ENCODE measurements at regions not wholly inside any gene's neighbourhood (a gene's known extent, or its start where the extent isn't known, plus 50 kb on each side); places are given as distances from the start of the nearest gene placed in this dataset.

GRCh38 chr5:29040404-29040803 is 2002.0 kb upstream of the CDH9 start:
- H3K9me3 ChIP-seq (ENCODE audit: low read depth, low read length), result no peaks in the 10 kb centered on the region
- no peaks in the 10 kb centered on the region for H3K4me1 ChIP-seq (ENCODE audit: insufficient read depth, low read length)
- no peaks in the 10 kb centered on the region for H3K79me2 ChIP-seq (ENCODE audit: insufficient read depth, low read length)
- no peak overlapping the region for H3K4me2 ChIP-seq (ENCODE audit: insufficient read depth, low read length)
- no peak for DNase-seq (ENCODE audit: insufficient read length, low spot score, missing footprints)
- H3K27me3 ChIP-seq (ENCODE audit: insufficient read depth, low read length), result no peaks in the 10 kb centered on the region
- H3K27ac ChIP-seq (ENCODE audit: low read depth, low read length), result no peak overlapping the region
- H3K4me3 ChIP-seq (ENCODE audit: insufficient read depth, low read length), result no peak overlapping the region
- no peak for TF ChIP-seq CTCF (IDR thresholded peaks at IDR 0.05; ENCODE audit: extremely low read depth, low read depth, low read length)
- H4K20me1 ChIP-seq (ENCODE audit: insufficient read depth, low read length), result no peaks in the 10 kb centered on the region
- no peak overlapping the region for H2AFZ ChIP-seq (ENCODE audit: low read length)
- H3K36me3 ChIP-seq (ENCODE audit: insufficient read depth, low read length), result no peaks in the 10 kb centered on the region

GRCh38 chr5:29039994-29040393 is 2001.6 kb upstream of the CDH9 start:
- no peak overlapping the region for H3K27ac ChIP-seq (ENCODE audit: low read depth, low read length)
- no peak for TF ChIP-seq CTCF (IDR thresholded peaks at IDR 0.05; ENCODE audit: extremely low read depth, low read depth, low read length)
- no peak overlapping the region for H2AFZ ChIP-seq (ENCODE audit: low read length)
- no peaks in the 10 kb centered on the region for H3K9me3 ChIP-seq (ENCODE audit: low read depth, low read length)
- no peak overlapping the region for H3K4me2 ChIP-seq (ENCODE audit: insufficient read depth, low read length)
- DNase-seq (ENCODE audit: insufficient read length, low spot score, missing footprints), result no peak
- H3K27me3 ChIP-seq (ENCODE audit: insufficient read depth, low read length), result no peaks in the 10 kb centered on the region
- no peaks in the 10 kb centered on the region for H3K79me2 ChIP-seq (ENCODE audit: insufficient read depth, low read length)
- H4K20me1 ChIP-seq (ENCODE audit: insufficient read depth, low read length), result no peaks in the 10 kb centered on the region
- H3K4me1 ChIP-seq (ENCODE audit: insufficient read depth, low read length), result no peaks in the 10 kb centered on the region
- no peaks in the 10 kb centered on the region for H3K36me3 ChIP-seq (ENCODE audit: insufficient read depth, low read length)
- no peak overlapping the region for H3K4me3 ChIP-seq (ENCODE audit: insufficient read depth, low read length)

GRCh38 chr5:29037716-29038115 is 1999.3 kb upstream of the CDH9 start:
- Histone ChIP-seq H3K79me2 (ENCODE audit: insufficient read depth, low read length) (no peaks in the 10 kb centered on the region), H3K4me1 (ENCODE audit: insufficient read depth, low read length) (no peaks in the 10 kb centered on the region), H3K4me3 (ENCODE audit: insufficient read depth, low read length) (no peak overlapping the region), H3K9me3 (ENCODE audit: low read depth, low read length) (no peaks in the 10 kb centered on the region), H3K4me2 (ENCODE audit: insufficient read depth, low read length) (no peak overlapping the region), H2AFZ (ENCODE audit: low read length) (no peak overlapping the region), H3K27ac (ENCODE audit: low read depth, low read length) (no peak overlapping the region), H3K36me3 (ENCODE audit: insufficient read depth, low read length) (no peaks in the 10 kb centered on the region), H3K27me3 (ENCODE audit: insufficient read depth, low read length) (no peaks in the 10 kb centered on the region), H4K20me1 (ENCODE audit: insufficient read depth, low read length) (no peaks in the 10 kb centered on the region)
- no peak for DNase-seq (ENCODE audit: insufficient read length, low spot score, missing footprints)
- no peak for TF ChIP-seq CTCF (IDR thresholded peaks at IDR 0.05; ENCODE audit: extremely low read depth, low read depth, low read length)

- Histone ChIP-seq H3K9me3 (ENCODE audit: low read depth, low read length) (peaks cover 5% of the 10 kb centered on the region), H4K20me1 (ENCODE audit: insufficient read depth, low read length) (no peaks in the 10 kb centered on the region), H3K36me3 (ENCODE audit: insufficient read depth, low read length) (no peaks in the 10 kb centered on the region), H3K27me3 (ENCODE audit: insufficient read depth, low read length) (no peaks in the 10 kb centered on the region), H3K79me2 (ENCODE audit: insufficient read depth, low read length) (no peaks in the 10 kb centered on the region), H3K27ac (ENCODE audit: low read depth, low read length) (no peak overlapping the region), H3K4me2 (ENCODE audit: insufficient read depth, low read length) (no peak overlapping the region), H2AFZ (ENCODE audit: low read length) (no peak overlapping the region), H3K4me3 (ENCODE audit: insufficient read depth, low read length) (no peak overlapping the region), H3K4me1 (ENCODE audit: insufficient read depth, low read length) (no peaks in the 10 kb centered on the region)
- TF ChIP-seq CTCF (IDR thresholded peaks at IDR 0.05; ENCODE audit: extremely low read depth, low read depth, low read length), result no peak
- no peak for DNase-seq (ENCODE audit: insufficient read length, low spot score, missing footprints)
Observed at GRCh38 chr5:29024052-29024451, 1985.7 kb upstream of the CDH9 start.

Measured in osteoblast (primary cell).